Hepatocyte (in vitro differentiated cells): ENCODE measurements at regions not wholly inside any gene's neighbourhood (a gene's known extent, or its start where the extent isn't known, plus 50 kb on each side); places are given as distances from the start of the nearest gene placed in this dataset.

Source experiments
- DNase-seq: peaks from one replicate; pipeline ENCODE4 v3.0.0-alpha.2; 2016; ENCODE audit warnings: low spot score
- H2AFZ ChIP-seq: fragments of 200-600 bp; sonication (generic); 2 replicates; pipeline ENCODE4 v1.6.0; 2016; ENCODE audit warnings: antibody characterized with exemption, mild to moderate bottlenecking
- H3K27ac ChIP-seq: fragments of 200-600 bp; sonication (generic); 2 replicates; pipeline ENCODE4 v1.5.1; 2016; ENCODE audit warnings: mild to moderate bottlenecking
- H3K27me3 ChIP-seq: fragments of 200-600 bp; sonication (generic); 2 replicates; pipeline ENCODE4 v1.6.1; 2016
- H3K36me3 ChIP-seq: fragments of 200-600 bp; sonication (generic); replicated peaks from 2 replicates; pipeline ENCODE4 v1.5.1; 2016; ENCODE audit warnings: low read depth; ENCODE audit not compliant: insufficient read depth
- H3K4me1 ChIP-seq: fragments of 200-600 bp; sonication (generic); 2 replicates; pipeline ENCODE4 v1.5.1; 2016; ENCODE audit warnings: mild to moderate bottlenecking, moderate library complexity; ENCODE audit not compliant: insufficient read depth
- H3K4me2 ChIP-seq: fragments of 200-600 bp; sonication (generic); 2 replicates; pipeline ENCODE4 v1.6.0; 2016
- H3K4me3 ChIP-seq: fragments of 200-600 bp; sonication (generic); 2 replicates; pipeline ENCODE4 v1.5.1; 2016; ENCODE audit warnings: mild to moderate bottlenecking
- H3K79me2 ChIP-seq: fragments of 200-600 bp; sonication (generic); 2 replicates; pipeline ENCODE4 v1.6.0; 2017; ENCODE audit warnings: mild to moderate bottlenecking
- H3K9me2 ChIP-seq: fragments of 200-600 bp; sonication (generic); replicated peaks from 2 replicates; pipeline ENCODE4 v1.6.0; 2017; ENCODE audit warnings: mild to moderate bottlenecking; ENCODE audit not compliant: insufficient read depth
- H3K9me3 ChIP-seq: fragments of 200-600 bp; sonication (generic); 2 replicates; pipeline ENCODE4 v1.5.1; 2016; ENCODE audit warnings: low read depth, mild to moderate bottlenecking
- H4K20me1 ChIP-seq: fragments of 200-600 bp; sonication (generic); 2 replicates; pipeline ENCODE4 v1.6.0; 2016; ENCODE audit warnings: mild to moderate bottlenecking; ENCODE audit not compliant: insufficient read depth, poor library complexity, severe bottlenecking
- CTCF ChIP-seq: fragments of 200-600 bp; sonication (generic); IDR thresholded peaks from 2 replicates; pipeline ENCODE4 v1.5.1; 2016; ENCODE audit warnings: antibody characterized with exemption, mild to moderate bottlenecking; ENCODE audit not compliant: poor library complexity
- EZH2 ChIP-seq: fragments of 200-600 bp; sonication (generic); IDR thresholded peaks from 2 replicates; pipeline ENCODE4 v1.6.1; 2016; ENCODE audit warnings: antibody characterized with exemption, mild to moderate bottlenecking, borderline replicate concordance
- EZH2phosphoT487 ChIP-seq: fragments of 200-600 bp; sonication (generic); IDR thresholded peaks from one replicate; pipeline ENCODE4 v1.6.1; 2018; ENCODE audit warnings: antibody characterized with exemption, mild to moderate bottlenecking, low read depth, moderate library complexity; ENCODE audit not compliant: unreplicated experiment, severe bottlenecking
- WGBS: methylation state at CpG from one replicate; pipeline ENCODE4 v1.1.6; 2016; ENCODE audit warnings: low lambda C conversion rate; ENCODE audit errors: missing lambda C conversion rate; 5-methylcytosine and 5-hydroxymethylcytosine counted together

- WGBS, result 57% methylated on average over 10 of the region's 10 CpGs
- no peaks in the 10 kb centered on the region for H4K20me1 ChIP-seq
- H3K36me3 ChIP-seq, result no peaks in the 10 kb centered on the region
- peaks cover 16% of the 10 kb centered on the region for H3K4me1 ChIP-seq
- no peak for TF ChIP-seq EZH2phosphoT487
- TF ChIP-seq CTCF, result no peak
- no peak for TF ChIP-seq EZH2
- H2AFZ ChIP-seq, result no peak overlapping the region
- H3K27ac ChIP-seq, result peak overlapping the region; percentile 65
- H3K27me3 ChIP-seq, result no peaks in the 10 kb centered on the region
- H3K9me3 ChIP-seq, result no peaks in the 10 kb centered on the region
- DNase-seq, result peak; percentile 57
- H3K9me2 ChIP-seq, result no peaks in the 10 kb centered on the region
- H3K4me2 ChIP-seq, result peak overlapping the region; percentile 4
- H3K4me3 ChIP-seq, result no peak overlapping the region
- H3K79me2 ChIP-seq, result no peaks in the 10 kb centered on the region
Measured at GRCh38 chr3:170740726-170741591, 129.0 kb downstream of the RPL22L1 start.

GRCh38 chr3:170740285-170740684 lies 129.7 kb downstream of the RPL22L1 start:
- no peaks in the 10 kb centered on the region for H3K9me3 ChIP-seq
- no peaks in the 10 kb centered on the region for H3K9me2 ChIP-seq
- peak overlapping the region; percentile 4 for H3K4me2 ChIP-seq
- no peaks in the 10 kb centered on the region for H4K20me1 ChIP-seq
- no peak overlapping the region for H3K4me3 ChIP-seq
- H3K79me2 ChIP-seq, result no peaks in the 10 kb centered on the region
- H3K27me3 ChIP-seq, result no peaks in the 10 kb centered on the region
- no peaks in the 10 kb centered on the region for H3K36me3 ChIP-seq
- no peak for TF ChIP-seq EZH2
- peaks cover 16% of the 10 kb centered on the region for H3K4me1 ChIP-seq
- H2AFZ ChIP-seq, result no peak overlapping the region
- DNase-seq, result no peak
- WGBS, result 82% methylated on average over 3 of the region's 3 CpGs
- H3K27ac ChIP-seq, result peak overlapping the region; percentile 65

- Histone ChIP-seq H3K4me3 (no peak overlapping the region), H3K79me2 (no peaks in the 10 kb centered on the region)
Measured at GRCh38 chr3:170739410-170739809, 130.6 kb downstream of the RPL22L1 start.

More at GRCh38 chr3:170739410-170739809, 130.6 kb downstream of the RPL22L1 start:
- DNase-seq, result no peak
- Histone ChIP-seq H3K27me3 (no peaks in the 10 kb centered on the region), H3K9me2 (no peaks in the 10 kb centered on the region), H4K20me1 (no peaks in the 10 kb centered on the region), H3K9me3 (no peaks in the 10 kb centered on the region), H3K36me3 (no peaks in the 10 kb centered on the region), H3K4me2 (no peak overlapping the region), H3K27ac (no peak overlapping the region), H2AFZ (no peak overlapping the region), H3K4me1 (peaks cover 16% of the 10 kb centered on the region)
- WGBS, result 94% methylated on average over 4 of the region's 4 CpGs
- TF ChIP-seq CTCF, result no peak
- TF ChIP-seq EZH2, result no peak
- no peak for TF ChIP-seq EZH2phosphoT487
